SK-N-MC (cell line): ENCODE measurements at regions not wholly inside any gene's neighbourhood (a gene's known extent, or its start where the extent isn't known, plus 50 kb on each side); places are given as distances from the start of the nearest gene placed in this dataset.

Source experiments
- EZH2 ChIP-seq: fragments of 200-600 bp; sonication (generic); IDR thresholded peaks from one replicate; pipeline ENCODE4 v1.6.1; 2017; ENCODE audit warnings: antibody characterized with exemption
- POLR2AphosphoS5 ChIP-seq: IDR thresholded peaks from 2 replicates; pipeline ENCODE4 v1.6.1; 2012; ENCODE audit warnings: mild to moderate bottlenecking, low read depth, low read length, borderline replicate concordance

DNA sequence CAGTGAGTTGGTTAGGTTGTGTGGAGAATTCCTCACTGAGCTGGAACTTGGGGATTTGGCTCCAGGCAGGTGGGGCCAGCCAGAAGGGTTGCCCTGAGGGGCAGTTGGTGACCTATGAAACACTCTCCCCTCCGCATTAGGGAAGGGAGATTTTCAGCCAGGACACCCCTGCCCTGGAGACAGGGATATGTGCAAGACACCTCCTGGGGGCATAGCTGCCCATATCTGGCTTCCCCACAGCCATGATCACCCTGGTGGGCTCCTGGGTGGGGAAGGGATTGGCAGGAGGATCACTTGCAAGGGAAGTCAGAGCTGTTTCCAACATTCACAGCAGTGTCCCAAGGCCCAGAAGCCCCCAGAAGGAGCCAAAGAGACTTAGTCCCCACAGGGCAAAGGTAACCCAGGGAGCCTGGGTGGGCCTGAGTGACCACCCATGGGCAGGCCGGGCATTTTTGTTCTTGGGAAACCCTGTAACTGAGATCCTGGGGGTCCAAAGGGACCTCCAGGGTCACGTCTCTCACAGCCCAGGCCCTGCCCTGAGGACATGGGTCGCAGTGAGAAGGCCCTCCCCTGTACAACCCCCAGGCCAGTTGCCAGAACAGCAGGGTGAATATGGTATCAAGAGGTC is 145.8 kb downstream of the MRPL14 start:
- no peak for TF ChIP-seq POLR2AphosphoS5
- no peak for TF ChIP-seq EZH2
